Fibroblast of pulmonary artery (primary cell): ENCODE measurements at regions not wholly inside any gene's neighbourhood (a gene's known extent, or its start where the extent isn't known, plus 50 kb on each side); places are given as distances from the start of the nearest gene placed in this dataset.

ENCODE experiments used
- DNase-seq: peaks from one replicate; pipeline ENCODE4 v3.0.0-alpha.2; 2010; ENCODE audit warnings: low read depth
- H3K4me3 ChIP-seq: replicated peaks from 2 replicates; pipeline ENCODE4 v1.5.1; 2011; ENCODE audit warnings: low read depth, mild to moderate bottlenecking, control low read depth, low read length, moderate library complexity
- TF ChIP-seq, protein P1 (sequence below): IDR thresholded peaks from 2 replicates; pipeline ENCODE4 v1.5.1; 2011; ENCODE audit warnings: mild to moderate bottlenecking, control low read depth, low read length, inconsistent platforms; ENCODE audit errors: missing control alignments

DNA sequence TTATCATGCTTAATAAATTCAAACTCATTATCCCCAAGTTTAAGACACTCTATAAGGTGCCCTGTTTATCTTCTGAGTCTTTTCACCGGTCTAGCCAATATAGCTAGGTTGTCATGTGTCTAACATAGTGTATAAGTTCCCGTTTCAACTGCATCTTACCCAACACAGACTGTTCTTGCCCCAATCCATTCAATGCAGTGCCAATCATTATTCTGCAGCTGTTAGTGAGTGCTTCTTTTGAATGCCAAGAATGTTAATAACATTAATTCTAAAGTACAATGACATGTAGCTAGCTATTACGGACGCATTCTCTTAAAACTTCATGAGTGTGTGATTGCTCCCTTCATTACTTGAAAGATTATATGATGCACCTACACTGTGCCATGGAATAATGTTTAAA lies 646.4 kb upstream of the NR2F2 start:
- peak; percentile 17 for DNase-seq
- no peak overlapping the region for H3K4me3 ChIP-seq
- TF ChIP-seq, protein P1, sequence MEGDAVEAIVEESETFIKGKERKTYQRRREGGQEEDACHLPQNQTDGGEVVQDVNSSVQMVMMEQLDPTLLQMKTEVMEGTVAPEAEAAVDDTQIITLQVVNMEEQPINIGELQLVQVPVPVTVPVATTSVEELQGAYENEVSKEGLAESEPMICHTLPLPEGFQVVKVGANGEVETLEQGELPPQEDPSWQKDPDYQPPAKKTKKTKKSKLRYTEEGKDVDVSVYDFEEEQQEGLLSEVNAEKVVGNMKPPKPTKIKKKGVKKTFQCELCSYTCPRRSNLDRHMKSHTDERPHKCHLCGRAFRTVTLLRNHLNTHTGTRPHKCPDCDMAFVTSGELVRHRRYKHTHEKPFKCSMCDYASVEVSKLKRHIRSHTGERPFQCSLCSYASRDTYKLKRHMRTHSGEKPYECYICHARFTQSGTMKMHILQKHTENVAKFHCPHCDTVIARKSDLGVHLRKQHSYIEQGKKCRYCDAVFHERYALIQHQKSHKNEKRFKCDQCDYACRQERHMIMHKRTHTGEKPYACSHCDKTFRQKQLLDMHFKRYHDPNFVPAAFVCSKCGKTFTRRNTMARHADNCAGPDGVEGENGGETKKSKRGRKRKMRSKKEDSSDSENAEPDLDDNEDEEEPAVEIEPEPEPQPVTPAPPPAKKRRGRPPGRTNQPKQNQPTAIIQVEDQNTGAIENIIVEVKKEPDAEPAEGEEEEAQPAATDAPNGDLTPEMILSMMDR, result no peak

DNA sequence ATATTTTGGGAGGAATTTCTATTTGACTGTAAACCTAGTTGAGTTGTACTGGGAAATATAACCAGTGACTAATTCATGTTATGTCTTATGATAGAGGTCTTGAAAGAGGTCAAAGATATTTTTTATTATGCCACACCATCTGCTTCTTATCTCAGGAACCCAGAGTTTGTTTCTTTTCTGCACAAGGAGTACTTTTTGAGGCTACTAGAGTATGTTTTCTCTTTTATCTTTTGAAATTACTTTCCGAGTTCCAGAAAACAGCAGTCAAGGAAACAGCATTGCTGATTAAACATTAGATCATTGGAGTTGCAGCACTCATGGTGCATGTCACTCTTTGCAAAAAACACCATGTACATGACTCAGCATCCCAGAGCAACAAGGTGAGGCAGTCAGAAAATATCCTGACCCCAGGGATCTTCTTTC lies 645.8 kb upstream of the NR2F2 start:
- peak; percentile 95 for DNase-seq
- TF ChIP-seq, protein P1, result no peak
- no peak overlapping the region for H3K4me3 ChIP-seq

DNA sequence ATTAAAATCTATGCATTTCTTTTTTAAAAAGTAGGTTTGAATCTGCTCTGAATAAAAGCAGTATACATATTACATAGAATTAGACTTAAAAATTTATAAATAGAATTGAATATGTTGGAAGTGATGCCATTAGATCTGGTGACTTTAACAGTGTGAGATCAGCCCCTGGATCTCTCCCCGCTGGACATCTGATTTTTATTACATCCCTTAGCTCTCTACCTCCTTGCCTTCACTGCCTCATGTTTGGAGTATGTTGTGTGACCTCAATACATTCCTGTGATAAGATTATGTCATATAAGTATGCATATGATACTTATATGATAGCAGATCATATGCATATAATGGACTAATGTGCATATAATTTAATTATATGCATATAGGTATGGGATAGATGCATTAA lies 643.4 kb upstream of the NR2F2 start:
- TF ChIP-seq, protein P1, result no peak
- no peak overlapping the region for H3K4me3 ChIP-seq
- DNase-seq, result no peak

DNA sequence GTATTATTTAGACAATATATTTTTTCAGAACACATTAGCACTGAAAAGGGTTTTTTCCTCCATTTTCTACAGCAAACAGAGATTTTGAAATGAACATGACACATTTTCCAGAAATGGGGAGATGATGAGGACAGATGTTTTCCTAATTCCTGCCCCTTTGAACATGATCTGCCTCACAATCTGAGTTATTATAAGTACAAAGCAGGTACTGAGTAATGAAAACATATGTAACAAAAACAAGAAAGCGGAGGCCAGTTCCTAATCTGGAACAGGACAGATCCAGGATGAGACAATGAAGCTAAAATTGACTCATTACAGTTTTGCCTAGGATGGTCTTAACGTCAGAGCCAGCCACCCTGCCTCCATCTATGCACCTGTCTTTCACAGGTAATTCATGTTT lies 642.8 kb upstream of the NR2F2 start:
- DNase-seq, result no peak
- H3K4me3 ChIP-seq, result no peak overlapping the region
- TF ChIP-seq, protein P1, result no peak

GRCh38 chr15:95690631-95691340 lies 639.7 kb upstream of the NR2F2 start:
- TF ChIP-seq, protein P1, result no peak
- no peak overlapping the region for H3K4me3 ChIP-seq
- no peak for DNase-seq

- peak; percentile 23 for DNase-seq
- TF ChIP-seq, protein P1, result no peak
Measured at GRCh38 chr15:95693917-95694316, 636.6 kb upstream of the NR2F2 start.

GRCh38 chr15:95698230-95698629 lies 632.3 kb upstream of the NR2F2 start:
- TF ChIP-seq, protein P1, result no peak
- H3K4me3 ChIP-seq, result no peak overlapping the region
- DNase-seq, result no peak

More at GRCh38 chr15:95693917-95694316, 636.6 kb upstream of the NR2F2 start:
- H3K4me3 ChIP-seq, result no peak overlapping the region
